ENCODE measurements at regions not wholly inside any gene's neighbourhood (a gene's known extent, or its start where the extent isn't known, plus 50 kb on each side); places are given as distances from the start of the nearest gene placed in this dataset.

GRCh38 chr17:51454456-51454978 lies 194.2 kb downstream of the UTP18 start:
- TF ChIP-seq REST (IDR thresholded peaks at IDR 0.05; ENCODE audit: insufficient read depth in 1 of 2, low read depth in 2 of 2, low read length in 2 of 2) = no peak
- no peak for TF ChIP-seq POLR2AphosphoS5 (IDR thresholded peaks at IDR 0.05; ENCODE audit: low read depth, low read length)
- TF ChIP-seq TAF1 (IDR thresholded peaks at IDR 0.05; ENCODE audit: borderline replicate concordance, insufficient read depth, low read length) = no peak
- TF ChIP-seq SIN3A (IDR thresholded peaks at IDR 0.05; ENCODE audit: borderline replicate concordance, insufficient read depth, low read length) = no peak
